ENCODE measurements at regions not wholly inside any gene's neighbourhood (a gene's known extent, or its start where the extent isn't known, plus 50 kb on each side); places are given as distances from the start of the nearest gene placed in this dataset.

- H3K9ac ChIP-seq (ENCODE audit: low read depth in 1 of 2, low read length in 2 of 2): no peak overlapping the region
- H3K27me3 ChIP-seq (ENCODE audit: control insufficient read depth in 4 of 4, insufficient read depth in 4 of 4, low read length in 3 of 4): no peaks in the 10 kb centered on the region
- no peaks in the 10 kb centered on the region for H3K36me3 ChIP-seq (ENCODE audit: control insufficient read depth in 4 of 4, insufficient read depth in 3 of 4, low read depth in 1 of 4, low read length in 3 of 4)
- TF ChIP-seq FOXA2 (IDR thresholded peaks at IDR 0.05): no peak
- TF ChIP-seq FOXA1 (IDR thresholded peaks at IDR 0.05): no peak
- no peak for TF ChIP-seq SP1 (IDR thresholded peaks at IDR 0.05)
- TF ChIP-seq TAF1 (conservative IDR thresholded peaks at IDR 0.05): no peak
- TF ChIP-seq HNF4A (conservative IDR thresholded peaks at IDR 0.05): no peak
- no peak for TF ChIP-seq JUND (IDR thresholded peaks at IDR 0.05)
- TF ChIP-seq ATF3 (IDR thresholded peaks at IDR 0.05): no peak
- no peak for TF ChIP-seq REST (IDR thresholded peaks at IDR 0.05)
- no peak for TF ChIP-seq GABPA (IDR thresholded peaks at IDR 0.05 in 1 of 2, conservative IDR thresholded peaks at IDR 0.05 in 1 of 2)
- no peak overlapping the region for H3K27ac ChIP-seq (ENCODE audit: low read depth in 1 of 2, low read length in 2 of 2)
- no peak for DNase-seq (ENCODE audit: low spot score)
- H3K4me1 ChIP-seq (ENCODE audit: control insufficient read depth in 4 of 4, insufficient read depth in 4 of 4, low read length in 3 of 4): no peaks in the 10 kb centered on the region
- H3K4me3 ChIP-seq (ENCODE audit: low read depth in 1 of 3, low read length in 3 of 3): no peak overlapping the region
- H3K9me3 ChIP-seq (ENCODE audit: control insufficient read depth in 4 of 4, low read length in 3 of 4): no peaks in the 10 kb centered on the region
- WGBS: 88% methylated on average over 29 of the region's 29 CpGs
Measured at GRCh38 chr14:104305511-104306449, 167.4 kb downstream of the KIF26A start.

GRCh38 chr14:104306450-104307040 lies 168.2 kb downstream of the KIF26A start:
- H3K27me3 ChIP-seq (ENCODE audit: control insufficient read depth in 4 of 4, insufficient read depth in 4 of 4, low read length in 3 of 4): no peaks in the 10 kb centered on the region
- WGBS: 73% methylated on average over 17 of the region's 17 CpGs
- H3K4me3 ChIP-seq (ENCODE audit: low read depth in 1 of 3, low read length in 3 of 3): no peak overlapping the region
- no peak overlapping the region for H3K9ac ChIP-seq (ENCODE audit: low read depth in 1 of 2, low read length in 2 of 2)
- TF ChIP-seq ATF3 (IDR thresholded peaks at IDR 0.05) (no peak), EGR1 (IDR thresholded peaks at IDR 0.05; ENCODE audit: low read depth in 2 of 2) (no peak), CTCF (IDR thresholded peaks at IDR 0.05; ENCODE audit: low read depth, low read length, missing input control) (no peak), SP1 (IDR thresholded peaks at IDR 0.05) (no peak), RAD21 (IDR thresholded peaks at IDR 0.05) (no peak), JUND (IDR thresholded peaks at IDR 0.05) (no peak), YY1 (IDR thresholded peaks at IDR 0.05) (no peak), MAX (IDR thresholded peaks at IDR 0.05) (no peak), FOXA2 (IDR thresholded peaks at IDR 0.05) (no peak), REST (IDR thresholded peaks at IDR 0.05) (no peak), RXRA (IDR thresholded peaks at IDR 0.05) (no peak)
- H3K36me3 ChIP-seq (ENCODE audit: control insufficient read depth in 4 of 4, insufficient read depth in 3 of 4, low read depth in 1 of 4, low read length in 3 of 4): no peaks in the 10 kb centered on the region
- no peak overlapping the region for H3K27ac ChIP-seq (ENCODE audit: low read depth in 1 of 2, low read length in 2 of 2)
- DNase-seq (ENCODE audit: low spot score): no peak
- peaks cover 0 to 4% (median 2%) of the 10 kb centered on the region in 4 donors for H3K9me3 ChIP-seq (ENCODE audit: control insufficient read depth in 4 of 4, low read length in 3 of 4)
- H3K4me1 ChIP-seq (ENCODE audit: control insufficient read depth in 4 of 4, insufficient read depth in 4 of 4, low read length in 3 of 4): no peaks in the 10 kb centered on the region
